WTC11 (cell line): ENCODE measurements at regions not wholly inside any gene's neighbourhood (a gene's known extent, or its start where the extent isn't known, plus 50 kb on each side); places are given as distances from the start of the nearest gene placed in this dataset.

Experiments used
- ATAC-seq: fragments of 200-7000 bp; cut with Tn5 transposase; 2 replicates; pipeline ENCODE4 v1.10.0; 2021; ENCODE audit warnings: mild to moderate bottlenecking, moderate library complexity
- CTCF ChIA-PET: fragments of 300-600 bp; sonication (Branson Sonifier 250); formaldehyde crosslinking; loops from one replicate; lab custom pipeline; 2021; ENCODE audit warnings: antibody characterized with exemption; lab: Charles Lee
- POLR2A ChIA-PET: fragments of 350-600 bp; sonication (Branson Sonifier 250); formaldehyde crosslinking; loops from one replicate; lab custom pipeline; 2021; ENCODE audit warnings: antibody characterized with exemption; lab: Charles Lee
- DNase-seq: peaks from one replicate; pipeline ENCODE4 v3.0.0; 2021; ENCODE audit warnings: low spot score
- H3K27ac Mint-ChIP-seq: 2 replicates; pipeline ENCODE4 v1.8.0; 2021; ENCODE audit warnings: mixed read lengths
- H3K27me3 Mint-ChIP-seq: 2 replicates; pipeline ENCODE4 v1.8.0; 2021; ENCODE audit warnings: low read depth, mild to moderate bottlenecking, moderate library complexity, mixed read lengths
- H3K36me3 Mint-ChIP-seq: 2 replicates; pipeline ENCODE4 v1.8.0; 2021; ENCODE audit warnings: mixed read lengths
- H3K4me1 Mint-ChIP-seq: 2 replicates; pipeline ENCODE4 v1.8.0; 2022; ENCODE audit warnings: mixed read lengths
- H3K4me3 Mint-ChIP-seq: 2 replicates; pipeline ENCODE4 v1.8.0; 2021; ENCODE audit warnings: mild to moderate bottlenecking, moderate library complexity, mixed read lengths
- H3K9me3 Mint-ChIP-seq: 2 replicates; pipeline ENCODE4 v1.8.0; 2021; ENCODE audit warnings: mixed read lengths
- ETV6 ChIP-seq: sonication (generic); formaldehyde crosslinking; IDR thresholded peaks from 2 replicates; pipeline ENCODE4 v1.8.1; 2022; ENCODE audit warnings: mild to moderate bottlenecking, missing genetic modification reagents
- GABPB1 ChIP-seq: sonication (generic); formaldehyde crosslinking; IDR thresholded peaks from 2 replicates; pipeline ENCODE4 v1.8.1; 2023; ENCODE audit warnings: mild to moderate bottlenecking, missing genetic modification reagents
- NFYB ChIP-seq: sonication (generic); formaldehyde crosslinking; conservative IDR thresholded peaks from 2 replicates; pipeline ENCODE4 v1.8.0; 2022; ENCODE audit warnings: low read depth, missing genetic modification reagents
- NR2C2 ChIP-seq: sonication (generic); formaldehyde crosslinking; IDR thresholded peaks from 2 replicates; pipeline ENCODE4 v1.8.0; 2022; ENCODE audit warnings: mild to moderate bottlenecking, missing genetic modification reagents
- NR3C1 ChIP-seq: sonication (generic); formaldehyde crosslinking; conservative IDR thresholded peaks from 2 replicates; pipeline ENCODE4 v1.8.1; 2023; ENCODE audit warnings: low read depth, mild to moderate bottlenecking, missing genetic modification reagents
- PRRX2 ChIP-seq: fragments of 250-450 bp; sonication (Bioruptor Pico); IDR thresholded peaks from 2 replicates; pipeline ENCODE4 v1.8.0; 2021; ENCODE audit warnings: mild to moderate bottlenecking
- RELA ChIP-seq: sonication (generic); formaldehyde crosslinking; IDR thresholded peaks from 2 replicates; pipeline ENCODE4 v1.8.1; 2022; ENCODE audit warnings: missing genetic modification reagents, mild to moderate bottlenecking, borderline replicate concordance
- RORB ChIP-seq: fragments of 250-450 bp; sonication (Bioruptor Pico); IDR thresholded peaks from 2 replicates; pipeline ENCODE4 v1.9.0; 2021; ENCODE audit warnings: mild to moderate bottlenecking
- SMAD4 ChIP-seq: sonication (generic); formaldehyde crosslinking; IDR thresholded peaks from 2 replicates; pipeline ENCODE4 v1.8.0; 2022; ENCODE audit warnings: mild to moderate bottlenecking, missing genetic modification reagents
- SOX15 ChIP-seq: fragments of 250-450 bp; sonication (Bioruptor Pico); IDR thresholded peaks from 2 replicates; pipeline ENCODE4 v1.9.0; 2021; ENCODE audit warnings: mild to moderate bottlenecking
- ZNF263 ChIP-seq: sonication (generic); formaldehyde crosslinking; IDR thresholded peaks from 2 replicates; pipeline ENCODE4 v1.8.1; 2022; ENCODE audit warnings: low read depth, mild to moderate bottlenecking, moderate library complexity, missing genetic modification reagents
- ZNF416 ChIP-seq: fragments of 250-450 bp; sonication (Bioruptor Pico); IDR thresholded peaks from 2 replicates; pipeline ENCODE4 v1.9.0; 2021; ENCODE audit warnings: mild to moderate bottlenecking, inconsistent platforms
- ZNF423 ChIP-seq: fragments of 250-450 bp; sonication (Bioruptor Pico); IDR thresholded peaks from 2 replicates; pipeline ENCODE4 v2.1.2; 2022; ENCODE audit warnings: mild to moderate bottlenecking, moderate library complexity
- TF ChIP-seq, protein P1 (sequence below): sonication (generic); formaldehyde crosslinking; IDR thresholded peaks from 2 replicates; pipeline ENCODE4 v1.8.1; 2023; ENCODE audit warnings: mild to moderate bottlenecking, missing genetic modification reagents
- TF ChIP-seq, protein P2 (sequence below): sonication (generic); formaldehyde crosslinking; IDR thresholded peaks from 2 replicates; pipeline ENCODE4 v1.8.1; 2023; ENCODE audit warnings: mild to moderate bottlenecking, missing genetic modification reagents, moderate library complexity
- TF ChIP-seq, protein P3 (sequence below): sonication (generic); formaldehyde crosslinking; conservative IDR thresholded peaks from 2 replicates; pipeline ENCODE4 v1.8.1; 2023; ENCODE audit warnings: mild to moderate bottlenecking, low read depth, missing genetic modification reagents, moderate library complexity
- TF ChIP-seq, protein P4 (sequence below): sonication (generic); formaldehyde crosslinking; IDR thresholded peaks from 2 replicates; pipeline ENCODE4 v1.8.0; 2022; ENCODE audit warnings: mild to moderate bottlenecking, missing genetic modification reagents
- TF ChIP-seq, protein P5 (sequence below): fragments of 250-450 bp; sonication (Bioruptor Pico); conservative IDR thresholded peaks from 2 replicates; pipeline ENCODE4 v1.9.0; 2021; ENCODE audit warnings: mild to moderate bottlenecking
- TF ChIP-seq, protein P6 (sequence below): sonication (generic); formaldehyde crosslinking; conservative IDR thresholded peaks from 2 replicates; pipeline ENCODE4 v1.8.1; 2022; ENCODE audit warnings: mild to moderate bottlenecking, missing genetic modification reagents
- TF ChIP-seq, protein P7 (sequence below): sonication (generic); formaldehyde crosslinking; IDR thresholded peaks from 2 replicates; pipeline ENCODE4 v1.8.1; 2022; ENCODE audit warnings: missing genetic modification reagents, borderline replicate concordance

DNA sequence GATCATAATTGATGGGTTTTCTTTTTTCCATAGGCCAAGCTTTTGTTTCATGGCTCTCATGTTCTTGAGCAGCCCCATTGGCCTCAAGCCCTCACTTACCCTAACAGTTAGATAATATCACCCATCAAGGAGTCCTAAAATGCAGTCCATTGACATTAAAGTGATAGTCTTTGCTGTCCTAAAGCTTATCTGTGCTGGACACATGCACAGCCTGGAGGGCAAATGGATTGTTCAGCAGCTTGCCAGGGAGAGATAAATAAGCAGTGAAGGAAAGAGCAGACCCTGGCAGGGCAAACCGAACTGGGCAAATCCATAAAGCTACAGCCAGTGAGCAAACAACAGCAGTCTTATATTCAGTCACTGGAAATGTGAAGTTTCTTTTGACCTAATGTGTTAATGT is 199.6 kb upstream of the MID1 start:
- ATAC-seq = no peak
- POLR2A ChIA-PET = no interaction called here
- no peaks in the 10 kb centered on the region; the same call in 1 of the 2 replicates for H3K27me3 Mint-ChIP-seq
- no peak overlapping the region for H3K27ac Mint-ChIP-seq
- TF ChIP-seq RORB (CRISPR knock-in tag) = no peak
- TF ChIP-seq, protein P1, sequence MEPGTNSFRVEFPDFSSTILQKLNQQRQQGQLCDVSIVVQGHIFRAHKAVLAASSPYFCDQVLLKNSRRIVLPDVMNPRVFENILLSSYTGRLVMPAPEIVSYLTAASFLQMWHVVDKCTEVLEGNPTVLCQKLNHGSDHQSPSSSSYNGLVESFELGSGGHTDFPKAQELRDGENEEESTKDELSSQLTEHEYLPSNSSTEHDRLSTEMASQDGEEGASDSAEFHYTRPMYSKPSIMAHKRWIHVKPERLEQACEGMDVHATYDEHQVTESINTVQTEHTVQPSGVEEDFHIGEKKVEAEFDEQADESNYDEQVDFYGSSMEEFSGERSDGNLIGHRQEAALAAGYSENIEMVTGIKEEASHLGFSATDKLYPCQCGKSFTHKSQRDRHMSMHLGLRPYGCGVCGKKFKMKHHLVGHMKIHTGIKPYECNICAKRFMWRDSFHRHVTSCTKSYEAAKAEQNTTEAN (CRISPR knock-in tag) = no peak
- TF ChIP-seq, protein P2, sequence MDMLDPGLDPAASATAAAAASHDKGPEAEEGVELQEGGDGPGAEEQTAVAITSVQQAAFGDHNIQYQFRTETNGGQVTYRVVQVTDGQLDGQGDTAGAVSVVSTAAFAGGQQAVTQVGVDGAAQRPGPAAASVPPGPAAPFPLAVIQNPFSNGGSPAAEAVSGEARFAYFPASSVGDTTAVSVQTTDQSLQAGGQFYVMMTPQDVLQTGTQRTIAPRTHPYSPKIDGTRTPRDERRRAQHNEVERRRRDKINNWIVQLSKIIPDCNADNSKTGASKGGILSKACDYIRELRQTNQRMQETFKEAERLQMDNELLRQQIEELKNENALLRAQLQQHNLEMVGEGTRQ (CRISPR knock-in tag) = no peak
- TF ChIP-seq, protein P3, sequence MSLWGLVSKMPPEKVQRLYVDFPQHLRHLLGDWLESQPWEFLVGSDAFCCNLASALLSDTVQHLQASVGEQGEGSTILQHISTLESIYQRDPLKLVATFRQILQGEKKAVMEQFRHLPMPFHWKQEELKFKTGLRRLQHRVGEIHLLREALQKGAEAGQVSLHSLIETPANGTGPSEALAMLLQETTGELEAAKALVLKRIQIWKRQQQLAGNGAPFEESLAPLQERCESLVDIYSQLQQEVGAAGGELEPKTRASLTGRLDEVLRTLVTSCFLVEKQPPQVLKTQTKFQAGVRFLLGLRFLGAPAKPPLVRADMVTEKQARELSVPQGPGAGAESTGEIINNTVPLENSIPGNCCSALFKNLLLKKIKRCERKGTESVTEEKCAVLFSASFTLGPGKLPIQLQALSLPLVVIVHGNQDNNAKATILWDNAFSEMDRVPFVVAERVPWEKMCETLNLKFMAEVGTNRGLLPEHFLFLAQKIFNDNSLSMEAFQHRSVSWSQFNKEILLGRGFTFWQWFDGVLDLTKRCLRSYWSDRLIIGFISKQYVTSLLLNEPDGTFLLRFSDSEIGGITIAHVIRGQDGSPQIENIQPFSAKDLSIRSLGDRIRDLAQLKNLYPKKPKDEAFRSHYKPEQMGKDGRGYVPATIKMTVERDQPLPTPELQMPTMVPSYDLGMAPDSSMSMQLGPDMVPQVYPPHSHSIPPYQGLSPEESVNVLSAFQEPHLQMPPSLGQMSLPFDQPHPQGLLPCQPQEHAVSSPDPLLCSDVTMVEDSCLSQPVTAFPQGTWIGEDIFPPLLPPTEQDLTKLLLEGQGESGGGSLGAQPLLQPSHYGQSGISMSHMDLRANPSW (CRISPR knock-in tag) = no peak
- no peak for TF ChIP-seq GABPB1
- TF ChIP-seq, protein P4, sequence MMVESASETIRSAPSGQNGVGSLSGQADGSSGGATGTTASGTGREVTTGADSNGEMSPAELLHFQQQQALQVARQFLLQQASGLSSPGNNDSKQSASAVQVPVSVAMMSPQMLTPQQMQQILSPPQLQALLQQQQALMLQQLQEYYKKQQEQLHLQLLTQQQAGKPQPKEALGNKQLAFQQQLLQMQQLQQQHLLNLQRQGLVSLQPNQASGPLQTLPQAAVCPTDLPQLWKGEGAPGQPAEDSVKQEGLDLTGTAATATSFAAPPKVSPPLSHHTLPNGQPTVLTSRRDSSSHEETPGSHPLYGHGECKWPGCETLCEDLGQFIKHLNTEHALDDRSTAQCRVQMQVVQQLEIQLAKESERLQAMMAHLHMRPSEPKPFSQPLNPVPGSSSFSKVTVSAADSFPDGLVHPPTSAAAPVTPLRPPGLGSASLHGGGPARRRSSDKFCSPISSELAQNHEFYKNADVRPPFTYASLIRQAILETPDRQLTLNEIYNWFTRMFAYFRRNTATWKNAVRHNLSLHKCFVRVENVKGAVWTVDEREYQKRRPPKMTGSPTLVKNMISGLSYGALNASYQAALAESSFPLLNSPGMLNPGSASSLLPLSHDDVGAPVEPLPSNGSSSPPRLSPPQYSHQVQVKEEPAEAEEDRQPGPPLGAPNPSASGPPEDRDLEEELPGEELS (CRISPR knock-in tag) = no peak
- TF ChIP-seq, protein P5, sequence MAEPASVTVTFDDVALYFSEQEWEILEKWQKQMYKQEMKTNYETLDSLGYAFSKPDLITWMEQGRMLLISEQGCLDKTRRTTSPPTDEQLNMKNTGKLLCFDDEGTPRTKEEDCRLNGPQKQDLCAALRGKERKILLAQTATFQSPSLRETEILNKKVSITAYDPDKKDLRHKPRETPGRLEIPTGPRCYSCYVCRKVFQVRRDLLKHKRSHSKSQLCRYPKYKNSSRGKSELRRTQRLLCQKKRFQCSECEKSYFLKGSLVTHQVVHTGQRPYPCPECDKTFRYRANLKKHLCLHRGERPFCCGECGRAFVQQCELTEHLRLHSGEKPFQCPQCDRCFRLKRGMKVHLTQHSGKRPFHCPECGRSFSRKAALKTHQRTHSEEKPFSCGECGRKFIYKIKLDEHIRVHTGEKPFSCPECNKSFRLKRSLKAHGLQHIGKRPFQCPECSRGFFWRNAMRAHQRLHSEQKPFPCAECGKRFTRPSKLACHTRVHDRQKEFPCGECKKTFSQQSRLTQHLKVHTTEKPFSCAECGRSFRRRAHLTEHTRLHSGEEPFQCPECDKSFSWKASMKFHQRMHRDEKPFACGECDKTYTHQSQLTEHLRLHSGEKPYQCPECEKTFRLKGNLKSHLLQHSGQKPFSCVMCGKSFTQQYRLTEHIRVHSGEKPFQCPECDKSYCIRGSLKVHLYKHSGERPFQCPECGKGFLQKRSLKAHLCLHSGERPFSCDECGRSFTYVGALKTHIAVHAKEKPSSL = no peak
- no peak for TF ChIP-seq ZNF423 (CRISPR knock-in tag)
- no peak for TF ChIP-seq SMAD4
- TF ChIP-seq NFYB (CRISPR knock-in tag) = no peak
- no peak for TF ChIP-seq ZNF263 (CRISPR knock-in tag)
- no peak for TF ChIP-seq NR2C2 (CRISPR knock-in tag)
- TF ChIP-seq SOX15 = no peak
- no peak for TF ChIP-seq ETV6 (CRISPR knock-in tag)
- TF ChIP-seq PRRX2 (CRISPR knock-in tag) = no peak
- TF ChIP-seq, all 79 proteins: peak for 0
- H3K9me3 Mint-ChIP-seq = no peaks in the 10 kb centered on the region
- CTCF ChIA-PET = interaction anchor here (0.8 kb wide), 1 partner anchor 51 kb away, joined by 3 read pairs; no protein-coding TSS in a partner anchor
- H3K36me3 Mint-ChIP-seq = no peaks in the 10 kb centered on the region
- no peak overlapping the region for H3K4me3 Mint-ChIP-seq
- no peaks in the 10 kb centered on the region for H3K4me1 Mint-ChIP-seq
- no peak for DNase-seq

DNA sequence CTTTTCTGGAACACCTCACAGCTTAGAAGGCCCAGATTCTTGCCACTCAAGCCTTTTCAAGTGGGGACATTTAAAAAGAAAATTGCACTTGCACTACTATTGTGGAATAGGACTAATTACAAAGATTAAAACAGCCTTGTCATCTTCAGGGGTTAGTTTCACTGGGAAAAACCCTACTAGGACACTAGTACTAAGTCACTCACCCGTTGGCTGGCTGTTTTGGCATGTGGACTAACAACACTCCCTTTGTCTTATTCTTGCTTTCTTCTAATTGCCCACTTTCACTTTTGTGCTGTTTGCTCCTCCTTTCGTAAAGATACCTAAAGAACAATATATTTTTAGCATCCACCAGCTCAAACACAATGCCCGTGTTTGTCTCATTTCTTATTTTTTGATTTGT is 200.9 kb upstream of the MID1 start:
- CTCF ChIA-PET = no interaction called here
- DNase-seq (no peak), ATAC-seq (no peak)
- Mint-ChIP-seq H3K36me3 (no peaks in the 10 kb centered on the region), H3K9me3 (no peaks in the 10 kb centered on the region), H3K27me3 (no peaks in the 10 kb centered on the region; the same call in 1 of the 2 replicates)
- TF ChIP-seq RELA (CRISPR knock-in tag) (no peak), NR3C1 (CRISPR knock-in tag) (no peak), ZNF416 (no peak)
- TF ChIP-seq, protein P6, sequence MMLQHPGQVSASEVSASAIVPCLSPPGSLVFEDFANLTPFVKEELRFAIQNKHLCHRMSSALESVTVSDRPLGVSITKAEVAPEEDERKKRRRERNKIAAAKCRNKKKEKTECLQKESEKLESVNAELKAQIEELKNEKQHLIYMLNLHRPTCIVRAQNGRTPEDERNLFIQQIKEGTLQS (CRISPR knock-in tag) = no peak
- TF ChIP-seq, protein P7, sequence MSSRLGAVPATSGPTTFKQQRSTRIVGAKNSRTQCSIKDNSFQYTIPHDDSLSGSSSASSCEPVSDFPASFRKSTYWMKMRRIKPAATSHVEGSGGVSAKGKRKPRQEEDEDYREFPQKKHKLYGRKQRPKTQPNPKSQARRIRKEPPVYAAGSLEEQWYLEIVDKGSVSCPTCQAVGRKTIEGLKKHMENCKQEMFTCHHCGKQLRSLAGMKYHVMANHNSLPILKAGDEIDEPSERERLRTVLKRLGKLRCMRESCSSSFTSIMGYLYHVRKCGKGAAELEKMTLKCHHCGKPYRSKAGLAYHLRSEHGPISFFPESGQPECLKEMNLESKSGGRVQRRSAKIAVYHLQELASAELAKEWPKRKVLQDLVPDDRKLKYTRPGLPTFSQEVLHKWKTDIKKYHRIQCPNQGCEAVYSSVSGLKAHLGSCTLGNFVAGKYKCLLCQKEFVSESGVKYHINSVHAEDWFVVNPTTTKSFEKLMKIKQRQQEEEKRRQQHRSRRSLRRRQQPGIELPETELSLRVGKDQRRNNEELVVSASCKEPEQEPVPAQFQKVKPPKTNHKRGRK = no peak
- TF ChIP-seq, all 79 proteins: peak for 0
- Mint-ChIP-seq H3K4me3 (no peak overlapping the region), H3K4me1 (no peaks in the 10 kb centered on the region), H3K27ac (no peak overlapping the region; the same call in 1 of the 2 replicates)
- POLR2A ChIA-PET = no interaction called here
